Fibroblast of skin of right quadriceps (primary cell): ENCODE measurements at regions not wholly inside any gene's neighbourhood (a gene's known extent, or its start where the extent isn't known, plus 50 kb on each side); places are given as distances from the start of the nearest gene placed in this dataset.
"Not testable (repeated sequence)": the region's sequence is repeated elsewhere in the genome, so short reads cannot be mapped to it uniquely, and the experiment has no call there.

Source experiments
- DNase-seq: peaks from one replicate; pipeline ENCODE4 v3.0.0-alpha.2; 2013

- DNase-seq: peak; percentile 99
Observed at GRCh38 chr12:5166976-5167375, 123.3 kb downstream of the KCNA5 start.

DNA sequence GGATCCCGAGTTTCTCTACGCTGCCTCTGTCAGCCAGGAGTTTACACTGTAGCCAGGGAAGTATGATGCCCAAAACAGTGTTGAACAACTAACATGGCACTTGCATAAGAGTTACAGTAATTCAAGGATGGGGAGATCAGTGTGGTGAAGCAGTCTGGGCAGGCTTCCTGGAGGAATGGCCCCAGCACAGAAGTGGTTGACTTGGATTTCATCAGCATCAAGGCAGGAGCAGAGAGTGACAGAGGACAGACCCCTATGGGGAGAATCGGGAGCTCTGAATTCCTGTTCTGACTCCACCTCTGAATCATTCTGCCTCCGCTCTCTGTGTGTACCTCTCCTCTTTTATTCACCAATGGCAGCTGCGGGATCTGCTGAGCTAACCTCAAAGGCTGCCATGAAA lies 124.5 kb downstream of the KCNA5 start:
- no peak for DNase-seq

DNA sequence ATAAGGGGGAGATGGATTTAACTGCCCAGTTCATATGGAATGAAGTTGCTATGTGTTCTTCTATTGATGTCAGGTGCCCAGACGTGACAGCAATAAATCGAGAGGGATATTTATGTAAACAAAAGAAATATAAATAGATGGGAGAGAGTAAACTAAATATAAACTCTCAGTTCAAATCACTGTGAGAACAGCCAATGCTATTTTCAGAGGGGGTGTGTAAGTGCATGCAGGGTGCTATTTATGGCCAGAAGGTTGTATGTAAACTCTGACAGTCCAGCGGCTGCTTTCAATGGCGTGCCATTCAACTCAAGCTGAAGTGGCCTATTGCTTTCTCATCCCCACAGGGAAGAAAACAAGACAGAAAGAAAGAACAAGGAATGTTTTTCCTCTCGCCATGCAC lies 127.2 kb downstream of the KCNA5 start:
- no peak for DNase-seq

- peak; percentile 79 for DNase-seq
Observed at GRCh38 chr12:5171701-5172100, 128.0 kb downstream of the KCNA5 start.

DNA sequence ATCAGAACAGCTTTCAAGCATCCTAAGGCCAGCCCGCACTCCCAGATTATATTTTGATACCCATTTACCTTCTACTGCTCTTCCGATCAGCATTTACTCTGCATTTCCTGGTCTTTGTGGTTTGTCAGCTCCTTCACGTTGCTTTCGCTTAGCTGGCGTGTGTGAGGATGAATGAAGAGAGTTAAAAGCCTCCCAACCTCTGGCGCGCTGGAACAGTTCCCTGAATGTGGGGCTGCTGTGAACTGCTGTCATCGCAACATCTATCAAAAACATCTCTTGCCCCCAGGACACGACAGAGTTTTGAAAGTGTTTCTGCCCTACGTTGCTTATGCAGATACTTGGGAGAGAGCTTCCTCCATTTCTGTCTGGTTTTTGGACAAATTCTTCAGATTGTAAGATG lies 129.2 kb downstream of the KCNA5 start:
- DNase-seq: peak; percentile 73

DNA sequence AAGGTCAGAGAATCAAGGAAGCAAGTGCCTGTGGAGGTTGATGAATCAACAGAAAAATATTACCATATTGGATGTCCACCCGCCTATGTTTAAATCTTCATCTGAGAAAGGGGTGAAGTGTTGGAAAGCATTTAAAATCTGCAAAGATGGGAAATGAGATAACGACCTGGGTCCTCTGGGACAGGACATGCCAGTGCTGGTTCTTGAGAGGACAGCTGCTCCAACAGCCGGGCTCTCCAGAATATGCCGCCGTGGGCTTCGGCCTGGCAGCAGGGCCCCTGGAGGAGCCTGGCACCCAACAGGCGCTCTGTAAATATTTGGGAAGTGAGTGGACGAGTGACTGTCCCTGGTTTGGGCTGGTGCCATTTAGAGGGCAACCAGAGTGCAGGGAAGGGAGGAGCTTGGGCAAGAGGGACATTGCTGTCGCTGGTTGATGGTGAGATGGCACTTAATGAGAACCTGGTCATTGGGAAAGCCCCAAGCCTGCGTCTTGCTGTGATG lies 129.9 kb downstream of the KCNA5 start:
- DNase-seq: peak; percentile 35

- DNase-seq: not testable (repeated sequence)
Observed at GRCh38 chr12:5175415-5175814, 131.7 kb downstream of the KCNA5 start.

- DNase-seq: no peak
Observed at GRCh38 chr12:5176036-5176435, 132.4 kb downstream of the KCNA5 start.

DNA sequence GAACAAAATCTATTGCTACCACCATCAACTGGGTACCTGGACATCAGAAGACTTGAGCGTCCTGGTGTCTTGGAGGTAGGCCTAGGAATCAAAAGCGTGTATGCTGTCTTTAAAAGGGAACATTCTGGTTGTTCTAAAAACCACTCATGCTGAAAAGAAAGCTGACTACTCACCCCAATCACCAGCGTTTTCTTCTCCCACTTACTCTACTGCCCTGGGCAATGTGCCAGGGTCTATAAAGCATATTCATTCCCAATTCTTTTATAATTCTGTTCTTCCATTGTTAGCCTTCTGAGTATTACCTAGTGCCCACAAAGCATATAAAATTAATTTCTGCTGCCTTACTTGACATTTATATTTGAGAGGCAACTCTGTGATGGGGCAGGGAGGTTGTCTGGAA lies 133.4 kb downstream of the KCNA5 start:
- no peak for DNase-seq

GRCh38 chr12:5177731-5178130 lies 134.1 kb downstream of the KCNA5 start:
- no peak for DNase-seq

DNA sequence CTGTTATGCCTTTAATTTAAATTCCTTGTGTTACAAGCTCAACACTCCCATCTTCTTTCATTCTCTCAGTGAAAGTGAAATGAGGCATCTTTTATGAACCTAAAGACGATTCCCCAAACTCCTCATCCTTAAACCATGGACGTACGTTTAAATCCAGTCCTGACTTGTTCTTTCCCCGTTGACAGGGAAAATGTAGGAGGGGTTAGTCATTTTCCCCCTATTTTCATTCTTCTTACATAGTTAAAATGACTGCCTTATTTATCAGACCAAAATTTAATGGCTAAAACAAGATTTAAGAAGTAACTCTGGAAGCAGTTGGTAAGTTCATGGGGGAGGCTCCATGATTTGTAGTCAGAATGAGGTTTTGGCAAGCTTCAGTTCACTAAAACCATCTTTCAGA lies 134.9 kb downstream of the KCNA5 start:
- peak; percentile 50 for DNase-seq

GRCh38 chr12:5180496-5180895 lies 136.8 kb downstream of the KCNA5 start:
- no peak for DNase-seq

DNA sequence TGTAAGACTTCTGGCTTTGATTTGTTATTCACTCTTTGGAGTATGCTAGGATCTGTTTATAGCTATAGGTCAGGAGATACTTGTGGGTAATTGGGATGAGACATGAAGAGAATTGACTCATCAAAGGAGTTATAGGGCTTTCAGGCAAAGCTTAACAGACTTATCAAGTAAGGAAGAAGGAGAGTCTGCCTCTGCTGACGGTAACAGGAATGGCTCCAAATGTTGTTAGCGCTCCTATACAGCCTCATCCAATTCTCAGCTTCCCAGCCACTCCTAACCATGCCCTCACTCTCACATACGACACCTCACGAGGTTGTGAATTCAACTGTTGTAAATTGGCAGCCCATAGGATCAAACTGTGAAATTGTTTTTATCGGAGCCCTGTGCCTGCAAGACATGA lies 140.5 kb downstream of the KCNA5 start:
- peak; percentile 56 for DNase-seq

DNA sequence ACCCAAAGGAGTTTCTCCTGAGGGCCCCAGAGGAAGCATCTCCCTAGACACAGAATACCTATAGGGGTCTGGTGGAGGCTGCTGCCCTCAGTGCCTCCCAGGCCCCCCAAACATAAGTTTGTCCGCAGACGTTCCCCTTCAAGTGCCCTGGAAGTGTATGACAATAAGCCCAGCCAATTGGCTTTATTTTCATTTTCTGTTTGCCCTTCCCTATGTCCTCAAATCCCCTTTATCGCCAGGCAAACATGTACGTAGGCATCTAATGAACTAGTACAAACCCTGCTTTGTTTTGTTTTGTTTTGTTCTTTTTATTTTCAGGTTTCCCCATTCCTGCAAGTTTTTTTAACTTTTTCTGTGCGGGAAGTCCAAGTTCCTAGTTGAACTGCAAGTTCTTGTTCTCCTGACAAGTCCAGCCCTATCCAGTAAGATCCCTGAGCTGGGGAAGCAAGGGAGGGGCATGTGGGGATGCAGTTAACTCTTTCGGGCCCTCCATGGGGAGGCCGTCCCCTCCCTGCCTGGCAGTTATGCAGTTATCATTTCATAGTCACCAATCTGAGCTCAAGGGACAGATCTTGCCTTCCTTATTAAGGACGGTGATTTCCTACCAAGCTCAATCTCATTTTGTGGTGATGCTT lies 141.9 kb downstream of the KCNA5 start:
- no peak for DNase-seq

- no peak for DNase-seq
Observed at GRCh38 chr12:5186715-5187114, 143.0 kb downstream of the KCNA5 start.

DNA sequence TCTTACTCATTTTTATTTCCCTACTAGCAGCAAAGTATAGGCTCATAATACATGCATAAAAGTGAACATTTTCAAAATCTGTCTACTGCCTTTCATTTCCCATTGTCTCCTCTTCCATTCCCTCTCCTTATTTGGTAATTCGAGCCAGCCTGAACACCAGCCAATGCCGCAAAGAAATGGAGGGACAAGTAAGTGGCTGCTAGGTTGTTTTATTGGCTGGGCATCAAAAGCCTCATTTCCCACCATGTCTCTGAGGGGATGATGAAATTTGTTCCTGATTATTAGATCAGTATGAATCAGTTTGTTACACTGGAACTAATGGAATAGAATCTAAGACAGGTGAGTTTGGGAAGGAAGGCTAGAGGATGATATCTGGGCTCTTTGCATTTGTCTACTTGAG lies 143.5 kb downstream of the KCNA5 start:
- no peak for DNase-seq

DNA sequence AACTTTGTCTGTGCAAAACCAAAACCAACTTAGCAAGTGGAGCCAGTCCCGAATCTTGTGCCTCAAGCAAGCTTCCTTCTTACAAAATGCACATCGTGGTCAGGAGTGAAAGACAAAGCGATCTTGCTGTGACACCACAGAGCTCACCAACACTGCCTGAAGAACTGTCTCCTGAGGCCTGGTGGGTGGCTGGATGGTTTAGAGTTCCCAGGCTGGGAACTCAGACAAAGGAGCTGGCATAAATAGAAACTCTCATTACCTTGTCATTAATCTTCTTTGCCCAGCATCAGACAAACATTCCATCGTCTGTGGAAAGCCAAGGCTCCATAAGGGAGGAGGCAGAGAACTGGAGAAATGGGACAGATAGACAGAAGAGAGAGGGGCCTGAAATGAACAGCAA lies 144.8 kb downstream of the KCNA5 start:
- DNase-seq: no peak

DNA sequence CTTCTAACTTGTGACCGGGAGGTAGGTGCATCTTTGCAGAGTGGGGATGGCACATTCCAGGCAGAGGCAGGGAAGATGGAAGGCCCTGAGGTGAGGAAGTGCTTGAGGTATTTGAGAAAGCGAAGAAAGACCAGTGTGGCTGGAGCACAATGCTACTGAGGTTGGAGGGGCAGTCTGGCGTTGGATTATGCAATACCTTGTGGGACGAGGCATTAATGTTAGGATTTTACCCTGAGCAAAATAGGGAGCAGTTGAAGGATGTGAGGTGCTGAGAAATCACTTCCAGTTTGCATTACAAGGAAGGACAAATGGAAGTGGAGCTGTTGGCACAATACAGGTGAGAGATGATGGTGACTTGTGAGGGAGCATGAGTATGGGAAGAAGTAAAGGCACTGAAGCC lies 145.5 kb downstream of the KCNA5 start:
- DNase-seq: no peak

GRCh38 chr12:5191803-5192538 lies 148.3 kb downstream of the KCNA5 start:
- no peak for DNase-seq

DNA sequence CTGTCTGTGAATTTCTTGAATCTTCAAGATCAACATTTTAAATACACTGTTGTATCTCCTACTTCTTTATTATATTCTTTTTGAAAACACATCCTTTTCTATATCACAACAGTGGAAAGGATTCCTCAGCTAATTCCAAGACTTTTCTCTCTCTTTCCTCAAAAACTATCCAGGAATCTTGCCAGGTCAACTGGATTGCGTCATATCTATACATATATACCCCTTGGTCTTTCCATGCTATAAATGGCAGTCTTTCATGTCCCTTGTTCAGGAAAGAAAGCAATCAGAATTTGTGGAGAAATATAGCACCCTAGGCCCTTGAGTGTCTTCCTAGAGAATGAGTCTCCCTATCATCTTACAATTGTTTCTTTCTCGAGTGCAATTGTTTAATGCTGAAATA lies 149.0 kb downstream of the KCNA5 start:
- peak; percentile 52 for DNase-seq

DNA sequence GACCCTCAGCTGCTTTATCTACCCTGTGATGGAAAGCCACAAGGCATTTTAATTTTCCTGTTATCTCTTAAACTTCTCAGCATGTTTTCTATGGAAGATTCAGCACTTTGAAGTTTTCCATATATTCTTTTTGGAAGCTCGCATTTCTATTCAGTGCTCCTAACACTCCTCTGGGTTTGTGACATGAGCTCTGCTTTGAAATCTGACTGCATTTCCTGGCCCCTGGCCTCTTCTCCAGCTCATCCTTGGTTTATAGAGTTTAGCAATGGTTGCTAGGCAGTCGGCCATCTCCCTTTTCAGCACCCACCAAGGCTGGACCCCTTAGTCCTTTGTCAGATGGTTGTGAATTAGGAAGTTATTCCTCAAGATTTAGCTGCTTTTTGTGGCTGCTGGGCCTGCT lies 150.6 kb downstream of the KCNA5 start:
- DNase-seq: no peak

- DNase-seq: no peak
Observed at GRCh38 chr12:5195244-5195643, 151.6 kb downstream of the KCNA5 start.

GRCh38 chr12:5195691-5196090 lies 152.0 kb downstream of the KCNA5 start:
- no peak for DNase-seq

- peak; percentile 97 for DNase-seq
Observed at GRCh38 chr12:5197131-5197530, 153.5 kb downstream of the KCNA5 start.

DNA sequence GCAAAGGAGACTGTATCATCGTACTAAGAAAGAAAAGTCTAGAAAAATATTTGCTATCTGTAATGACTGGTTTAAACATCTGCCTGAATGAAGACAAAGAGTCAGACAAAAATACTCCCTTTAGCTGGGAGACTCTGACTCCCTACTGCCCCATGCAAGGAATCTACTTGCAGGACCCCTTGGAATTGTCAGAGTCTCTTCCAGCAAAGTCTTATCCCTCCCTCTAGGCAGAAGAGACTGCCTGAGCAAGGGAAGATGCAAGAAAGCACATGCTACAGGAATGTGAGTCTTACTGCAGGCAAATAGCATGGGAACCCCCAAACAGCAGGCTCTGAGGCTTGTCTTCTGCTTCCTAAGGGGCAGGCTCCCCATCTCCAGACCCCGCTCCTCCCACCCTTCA lies 154.0 kb downstream of the KCNA5 start:
- peak; percentile 53 for DNase-seq
